GM18507 (cell line): ENCODE measurements at regions not wholly inside any gene's neighbourhood (a gene's known extent, or its start where the extent isn't known, plus 50 kb on each side); places are given as distances from the start of the nearest gene placed in this dataset.

Source experiments
- DNase-seq: peaks from one replicate; pipeline ENCODE4 v3.0.0; 2011; ENCODE audit warnings: low read depth; ENCODE audit not compliant: insufficient read length; ENCODE audit errors: extremely low spot score
- FAIRE-seq: peaks from 2 replicates; lab custom pipeline; 2011; peaks lifted over from hg19 to GRCh38; lab: Jason Lieb, UNC

GRCh38 chr16:85477801-85478363, 135.2 kb upstream of the GSE1 start:
- FAIRE-seq: no peak

GRCh38 chr16:85479972-85480726, 133.0 kb upstream of the GSE1 start:
- FAIRE-seq (peak; percentile 66), DNase-seq (peak; percentile 54)

More at GRCh38 chr16:85477801-85478363, 135.2 kb upstream of the GSE1 start:
- DNase-seq: no peak

GRCh38 chr16:85480727-85481101, 132.4 kb upstream of the GSE1 start:
- no peak for DNase-seq

GRCh38 chr16:85481206-85481605, 131.9 kb upstream of the GSE1 start:
- no peak for FAIRE-seq

More at GRCh38 chr16:85480727-85481101, 132.4 kb upstream of the GSE1 start:
- FAIRE-seq: no peak

GRCh38 chr16:85481738-85482137, 131.4 kb upstream of the GSE1 start:
- FAIRE-seq (no peak), DNase-seq (no peak)

More at GRCh38 chr16:85481206-85481605, 131.9 kb upstream of the GSE1 start:
- no peak for DNase-seq

- no peak for DNase-seq
- FAIRE-seq: no peak
These were observed 129.7 kb upstream of the GSE1 start for GRCh38 chr16:85483424-85483823.

GRCh38 chr16:85484347-85485300, 128.5 kb upstream of the GSE1 start:
- FAIRE-seq (no peak), DNase-seq (no peak)

GRCh38 chr16:85485379-85485778, 127.7 kb upstream of the GSE1 start:
- DNase-seq: no peak

GRCh38 chr16:85486256-85486915, 126.7 kb upstream of the GSE1 start:
- FAIRE-seq (no peak), DNase-seq (no peak)

More at GRCh38 chr16:85485379-85485778, 127.7 kb upstream of the GSE1 start:
- FAIRE-seq: no peak

GRCh38 chr16:85488414-85488813, 124.7 kb upstream of the GSE1 start:
- DNase-seq: no peak
- FAIRE-seq: no peak

- DNase-seq (no peak), FAIRE-seq (no peak)
These were observed 122.6 kb upstream of the GSE1 start for GRCh38 chr16:85490407-85491057.

GRCh38 chr16:85491058-85491771, 121.9 kb upstream of the GSE1 start:
- DNase-seq: peak; percentile 65
- peak; percentile 86 for FAIRE-seq

- FAIRE-seq: no peak
- DNase-seq: no peak
These were observed 121.3 kb upstream of the GSE1 start for GRCh38 chr16:85491798-85492294.

- no peak for DNase-seq
These were observed 120.7 kb upstream of the GSE1 start for GRCh38 chr16:85492295-85492864.

GRCh38 chr16:85494315-85494714, 118.8 kb upstream of the GSE1 start:
- FAIRE-seq (no peak), DNase-seq (no peak)

More at GRCh38 chr16:85492295-85492864, 120.7 kb upstream of the GSE1 start:
- FAIRE-seq: no peak

GRCh38 chr16:85495259-85495658, 117.9 kb upstream of the GSE1 start:
- FAIRE-seq: no peak
- DNase-seq: no peak

GRCh38 chr16:85495823-85496538, 117.1 kb upstream of the GSE1 start:
- FAIRE-seq: no peak
- DNase-seq: no peak
